Endothelial cell of umbilical vein (primary cell): ENCODE measurements at regions not wholly inside any gene's neighbourhood (a gene's known extent, or its start where the extent isn't known, plus 50 kb on each side); places are given as distances from the start of the nearest gene placed in this dataset.

ENCODE experiments used
- BruUV-seq: library from RNA; stranded (reverse); fragments of 400-500 nt; replicated peaks from 2 replicates; lab custom pipeline; 2021; lab: Mats Ljungman, UMichigan
- CTCF ChIA-PET: fragments of 300-600, 350-600 bp; sonication (Branson Sonifier 250); formaldehyde crosslinking; loops from one replicate; lab custom pipeline; 2021; ENCODE audit warnings: antibody characterized with exemption, inconsistent platforms; lab: Charles Lee
- POLR2A ChIA-PET: fragments of 300-600, 350-600 bp; sonication (Branson Sonifier 250); formaldehyde crosslinking; loops from one replicate; lab custom pipeline; 2021; ENCODE audit warnings: antibody characterized with exemption, inconsistent platforms; lab: Charles Lee
- DNase-seq: peaks from one replicate; pipeline ENCODE4 v3.0.0-alpha.2; 2011; ENCODE audit warnings: low read depth, low spot score
- FAIRE-seq: peaks from 2 replicates; lab custom pipeline; 2011; peaks lifted over from hg19 to GRCh38; lab: Jason Lieb, UNC
- H2AFZ ChIP-seq: 2 replicates; pipeline ENCODE4 v1.6.0; 2012; ENCODE audit warnings: low read depth, low read length, control low read depth, inconsistent platforms
- H3K27ac ChIP-seq: 2 replicates; pipeline ENCODE4 v1.5.1; 2011; ENCODE audit warnings: low read depth, mild to moderate bottlenecking, control low read depth, low read length, moderate library complexity; ENCODE audit not compliant: insufficient read depth
- H3K27me3 ChIP-seq, 2 experiments: 2 replicates each; pipeline versions ENCODE4 v1.6.0 to v1.6.1; 2011; ENCODE audit warnings: low read length in 2 of 2, mixed read lengths in 1 of 2; ENCODE audit not compliant: control insufficient read depth in 2 of 2, insufficient read depth in 2 of 2
- H3K36me3 ChIP-seq, 2 experiments: 2 replicates in 1 of 2; 3 replicates in 1 of 2; pipeline ENCODE4 v1.5.1; 2011; ENCODE audit warnings: low read length in 2 of 2, mild to moderate bottlenecking in 1 of 2, moderate library complexity in 1 of 2; ENCODE audit not compliant: control insufficient read depth in 2 of 2, insufficient read depth in 2 of 2; ENCODE audit errors: extremely low read depth in 1 of 2
- H3K4me1 ChIP-seq: 3 replicates; pipeline ENCODE4 v1.5.1; 2011; ENCODE audit warnings: mild to moderate bottlenecking, low read length; ENCODE audit not compliant: control insufficient read depth, insufficient read depth; ENCODE audit errors: extremely low read depth
- H3K4me2 ChIP-seq: 2 replicates; pipeline ENCODE4 v1.6.1; 2011; ENCODE audit warnings: low read length, control low read depth, mixed read lengths; ENCODE audit not compliant: insufficient read depth
- H3K4me3 ChIP-seq, 3 experiments: fragments of 200-600 bp in 1 of 3; sonication (generic), shearing (Covaris generic) in 1 of 3; replicated peaks in 1 of 3; 2 replicates each; pipeline ENCODE4 v1.5.1; 2011 to 2016; ENCODE audit warnings: control low read depth in 3 of 3, low read length in 3 of 3, mild to moderate bottlenecking in 2 of 3, inconsistent platforms in 1 of 3, low read depth in 1 of 3, moderate library complexity in 1 of 3; ENCODE audit not compliant: insufficient read depth in 1 of 3
- H3K79me2 ChIP-seq: 2 replicates; pipeline ENCODE4 v1.6.0; 2012; ENCODE audit warnings: low read length, inconsistent platforms; ENCODE audit not compliant: control insufficient read depth, insufficient read depth
- H3K9ac ChIP-seq: replicated peaks from 2 replicates; pipeline ENCODE3; 2011; ENCODE audit warnings: low read length, control low read depth; ENCODE audit not compliant: insufficient read depth; ENCODE audit errors: extremely low read depth
- H3K9me1 ChIP-seq: replicated peaks from 3 replicates; pipeline ENCODE4 v1.6.0; 2011; ENCODE audit warnings: mild to moderate bottlenecking, low read length; ENCODE audit not compliant: control insufficient read depth, insufficient read depth; ENCODE audit errors: extremely low read depth
- H3K9me3 ChIP-seq: replicated peaks from 2 replicates; pipeline ENCODE4 v1.5.1; 2012; ENCODE audit warnings: low read length, inconsistent platforms; ENCODE audit not compliant: control insufficient read depth, insufficient read depth
- H4K20me1 ChIP-seq: replicated peaks from 2 replicates; pipeline ENCODE3; 2011; ENCODE audit warnings: mild to moderate bottlenecking, low read length; ENCODE audit not compliant: control insufficient read depth, insufficient read depth; ENCODE audit errors: extremely low read depth
- CTCF ChIP-seq, 2 donors: IDR thresholded peaks; 1 replicate in 1 of 2; 2 replicates in 1 of 2; pipeline ENCODE4 v1.5.1; 2011; ENCODE audit warnings: low read length in 2 of 2, mild to moderate bottlenecking in 2 of 2, moderate library complexity in 2 of 2, control low read depth in 1 of 2, inconsistent platforms in 1 of 2, low read depth in 1 of 2; ENCODE audit not compliant: insufficient read depth in 1 of 2; ENCODE audit errors: extremely low read depth in 1 of 2
- EZH2 ChIP-seq: IDR thresholded peaks from 2 replicates; pipeline ENCODE4 v1.6.1; 2012; ENCODE audit warnings: borderline replicate concordance, low read depth, mild to moderate bottlenecking, moderate library complexity, low read length, inconsistent platforms; ENCODE audit not compliant: severe bottlenecking
- FOS ChIP-seq: IDR thresholded peaks from 2 replicates; pipeline ENCODE4 v1.6.1; 2011; ENCODE audit warnings: mild to moderate bottlenecking, low read length, moderate library complexity, borderline replicate concordance; ENCODE audit not compliant: insufficient read depth
- JUN ChIP-seq: IDR thresholded peaks from 2 replicates; pipeline ENCODE4 v1.6.1; 2011; ENCODE audit warnings: borderline replicate concordance, low read depth; ENCODE audit not compliant: insufficient read length, insufficient read depth
- MAX ChIP-seq: IDR thresholded peaks from 2 replicates; pipeline ENCODE4 v1.6.1; 2011; ENCODE audit not compliant: insufficient read depth, insufficient read length
- MYC ChIP-seq: IDR thresholded peaks from one replicate; pipeline ENCODE4 v1.6.1; 2011; ENCODE audit warnings: mild to moderate bottlenecking, low read depth, low read length
- POLR2A ChIP-seq: IDR thresholded peaks from 2 replicates; pipeline ENCODE4 v1.6.1; 2012; ENCODE audit warnings: low read depth, mild to moderate bottlenecking, control low read depth, low read length
- POLR2AphosphoS5 ChIP-seq: IDR thresholded peaks from 2 replicates; pipeline ENCODE4 v1.6.1; 2012; ENCODE audit warnings: low read depth, mild to moderate bottlenecking, control low read depth, low read length, moderate library complexity; ENCODE audit not compliant: insufficient read depth
- dilution Hi-C: fragments of 300-500 bp; cut with MboI; formaldehyde crosslinking; loops from one replicate; pipeline ENCODE4 v1.15.0; 2019; ENCODE audit warnings: low sequenced_read_pairs; ENCODE audit not compliant: extremely low pct_ligation_motif_present
- intact Hi-C: fragments of 100-400 bp; cut with micrococcal nuclease; formaldehyde crosslinking; loops from one replicate; pipeline ENCODE4 v1.10.0; 2022

GRCh38 chr4:26126143-26126718 lies 194.6 kb upstream of the RBPJ start:
- no peaks in the 10 kb centered on the region for H3K36me3 ChIP-seq
- intact Hi-C loops (no loop called here), dilution Hi-C loops (no loop called here)
- no peaks in the 10 kb centered on the region for H3K4me1 ChIP-seq
- ChIA-PET CTCF (no interaction called here), POLR2A (no interaction called here)
- no peaks in the 10 kb centered on the region for H3K27me3 ChIP-seq
- H3K4me2 ChIP-seq = no peak overlapping the region
- H3K79me2 ChIP-seq = no peaks in the 10 kb centered on the region
- no peak for TF ChIP-seq EZH2
- no peak for TF ChIP-seq CTCF (IDR thresholded peaks at IDR 0.05; ENCODE audit: extremely low read depth in 1 of 2, insufficient read depth in 1 of 2, low read depth in 1 of 2, low read length in 2 of 2)
- no peak for TF ChIP-seq MAX
- TF ChIP-seq POLR2AphosphoS5 = no peak
- no peak for TF ChIP-seq FOS
- TF ChIP-seq MYC = no peak
- TF ChIP-seq JUN = no peak
- TF ChIP-seq POLR2A = no peak
- no peak overlapping the region for H3K4me3 ChIP-seq
- no peak overlapping the region for H3K9ac ChIP-seq
- DNase-seq = no peak
- H3K27ac ChIP-seq = no peak overlapping the region
- no peaks in the 10 kb centered on the region for H3K9me3 ChIP-seq
- no peaks in the 10 kb centered on the region for H3K9me1 ChIP-seq
- FAIRE-seq = no peak
- no peaks in the 10 kb centered on the region for H4K20me1 ChIP-seq
- no TSS peak for BruUV-seq
- no peak overlapping the region for H2AFZ ChIP-seq
